Fibroblast of lung (primary cell): ENCODE measurements at regions not wholly inside any gene's neighbourhood (a gene's known extent, or its start where the extent isn't known, plus 50 kb on each side); places are given as distances from the start of the nearest gene placed in this dataset.

Source experiments
- DNase-seq, 2 donors: peaks; one replicate each; pipeline versions ENCODE4 v3.0.0 to v3.0.0-alpha.2; 2010; ENCODE audit warnings: low read depth in 2 of 2
- H2AFZ ChIP-seq: 2 replicates; pipeline ENCODE4 v1.5.1; 2012; ENCODE audit warnings: low read length, control low read depth, inconsistent platforms
- H3K27ac ChIP-seq: 2 replicates; pipeline ENCODE4 v1.5.1; 2011; ENCODE audit warnings: low read length, control low read depth; ENCODE audit not compliant: insufficient read depth
- H3K27me3 ChIP-seq: 2 replicates; pipeline ENCODE4 v1.5.1; 2011; ENCODE audit warnings: mild to moderate bottlenecking, low read length; ENCODE audit not compliant: control insufficient read depth, insufficient read depth
- H3K36me3 ChIP-seq: 2 replicates; pipeline ENCODE4 v1.5.1; 2011; ENCODE audit warnings: low read length; ENCODE audit not compliant: control insufficient read depth, insufficient read depth
- H3K4me1 ChIP-seq: 2 replicates; pipeline ENCODE4 v1.5.1; 2011; ENCODE audit warnings: low read length; ENCODE audit not compliant: control insufficient read depth, insufficient read depth; ENCODE audit errors: extremely low read depth
- H3K4me2 ChIP-seq: 2 replicates; pipeline ENCODE4 v1.5.1; 2011; ENCODE audit warnings: low read length, control low read depth; ENCODE audit not compliant: insufficient read depth; ENCODE audit errors: extremely low read depth
- H3K4me3 ChIP-seq, 4 experiments: fragments of 200-600 bp in 1 of 4; sonication (generic) in 1 of 4; replicated peaks in 1 of 4; 2 replicates each; pipeline ENCODE4 v1.5.1; 2011 to 2016; ENCODE audit warnings: low read length in 4 of 4, low read depth in 3 of 4, mild to moderate bottlenecking in 3 of 4, control low read depth in 2 of 4, inconsistent platforms in 1 of 4, mixed read lengths in 1 of 4; ENCODE audit not compliant: insufficient read depth in 1 of 4; ENCODE audit errors: control extremely low read depth in 1 of 4
- H3K79me2 ChIP-seq: 2 replicates; pipeline ENCODE4 v1.5.1; 2012; ENCODE audit warnings: mild to moderate bottlenecking, low read length, inconsistent platforms; ENCODE audit not compliant: control insufficient read depth, insufficient read depth
- H3K9ac ChIP-seq: 2 replicates; pipeline ENCODE4 v1.5.1; 2011; ENCODE audit warnings: mild to moderate bottlenecking, low read length, control low read depth; ENCODE audit not compliant: insufficient read depth
- H3K9me3 ChIP-seq: 2 replicates; pipeline ENCODE4 v1.5.1; 2012; ENCODE audit warnings: low read depth, low read length; ENCODE audit not compliant: control insufficient read depth, insufficient read depth
- H4K20me1 ChIP-seq: 2 replicates; pipeline ENCODE4 v1.5.1; 2011; ENCODE audit warnings: low read length; ENCODE audit not compliant: control insufficient read depth, insufficient read depth; ENCODE audit errors: extremely low read depth
- EZH2 ChIP-seq: IDR thresholded peaks from 2 replicates; pipeline ENCODE4 v1.5.1; 2012; ENCODE audit warnings: low read length, control low read depth, mild to moderate bottlenecking; ENCODE audit errors: missing control alignments
- TF ChIP-seq, protein P1 (sequence below), 2 donors: IDR thresholded peaks in 1 of 2; conservative IDR thresholded peaks in 1 of 2; 1 replicate in 1 of 2; 2 replicates in 1 of 2; pipeline ENCODE4 v1.5.1; 2011 to 2012; ENCODE audit warnings: low read length in 2 of 2, control low read depth in 1 of 2, inconsistent platforms in 1 of 2, low read depth in 1 of 2, mild to moderate bottlenecking in 1 of 2

DNA sequence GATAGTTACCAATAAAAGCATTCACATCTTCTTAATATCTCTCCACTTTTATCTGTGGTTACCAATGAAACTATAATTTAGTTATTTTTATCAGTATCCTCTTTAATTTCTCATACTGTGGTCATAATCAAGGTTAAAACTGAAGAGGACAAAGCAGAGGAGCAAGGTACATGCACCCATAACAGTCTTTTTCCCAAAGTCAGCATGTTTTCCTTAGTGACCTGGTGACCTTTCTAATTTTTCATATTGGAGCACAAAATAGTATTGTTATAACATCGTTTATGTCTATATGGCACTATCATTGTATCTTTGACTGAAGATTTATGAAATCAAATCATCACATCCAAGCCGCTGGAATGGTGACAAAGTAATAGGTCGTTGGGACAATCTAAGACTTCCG, 51.5 kb upstream of the CHORDC1 start:
- no peak overlapping the region for H3K27ac ChIP-seq
- TF ChIP-seq, protein P1, sequence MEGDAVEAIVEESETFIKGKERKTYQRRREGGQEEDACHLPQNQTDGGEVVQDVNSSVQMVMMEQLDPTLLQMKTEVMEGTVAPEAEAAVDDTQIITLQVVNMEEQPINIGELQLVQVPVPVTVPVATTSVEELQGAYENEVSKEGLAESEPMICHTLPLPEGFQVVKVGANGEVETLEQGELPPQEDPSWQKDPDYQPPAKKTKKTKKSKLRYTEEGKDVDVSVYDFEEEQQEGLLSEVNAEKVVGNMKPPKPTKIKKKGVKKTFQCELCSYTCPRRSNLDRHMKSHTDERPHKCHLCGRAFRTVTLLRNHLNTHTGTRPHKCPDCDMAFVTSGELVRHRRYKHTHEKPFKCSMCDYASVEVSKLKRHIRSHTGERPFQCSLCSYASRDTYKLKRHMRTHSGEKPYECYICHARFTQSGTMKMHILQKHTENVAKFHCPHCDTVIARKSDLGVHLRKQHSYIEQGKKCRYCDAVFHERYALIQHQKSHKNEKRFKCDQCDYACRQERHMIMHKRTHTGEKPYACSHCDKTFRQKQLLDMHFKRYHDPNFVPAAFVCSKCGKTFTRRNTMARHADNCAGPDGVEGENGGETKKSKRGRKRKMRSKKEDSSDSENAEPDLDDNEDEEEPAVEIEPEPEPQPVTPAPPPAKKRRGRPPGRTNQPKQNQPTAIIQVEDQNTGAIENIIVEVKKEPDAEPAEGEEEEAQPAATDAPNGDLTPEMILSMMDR (conservative IDR thresholded peaks at IDR 0.05 in 1 of 2, IDR thresholded peaks at IDR 0.05 in 1 of 2; ENCODE audit: low read depth in 1 of 2, low read length in 2 of 2) = no peak
- no peak for TF ChIP-seq EZH2
- no peaks in the 10 kb centered on the region for H3K27me3 ChIP-seq
- no peaks in the 10 kb centered on the region for H3K9me3 ChIP-seq
- no peak for DNase-seq
- no peak overlapping the region for H3K4me3 ChIP-seq
- no peaks in the 10 kb centered on the region for H3K79me2 ChIP-seq
- H3K4me2 ChIP-seq = no peak overlapping the region
- H4K20me1 ChIP-seq = no peaks in the 10 kb centered on the region
- no peak overlapping the region for H2AFZ ChIP-seq
- H3K36me3 ChIP-seq = no peaks in the 10 kb centered on the region
- no peaks in the 10 kb centered on the region for H3K4me1 ChIP-seq
- no peak overlapping the region for H3K9ac ChIP-seq
